Heart right ventricle (tissue), 16 donors: ENCODE measurements at regions not wholly inside any gene's neighbourhood (a gene's known extent, or its start where the extent isn't known, plus 50 kb on each side); places are given as distances from the start of the nearest gene placed in this dataset.

Experiments used
- ATAC-seq, 8 donors: fragments of 200-7000 bp; cut with Tn5 transposase; one replicate each; pipeline ENCODE4 v1.9.1; 2020; ENCODE audit warnings: mild to moderate bottlenecking in 8 of 8, moderate library complexity in 8 of 8, moderate number of reproducible peaks in 1 of 8
- DNase-seq, 2 donors: peaks; one replicate each; pipeline ENCODE4 v3.0.0-alpha.2; 2020
- H3K27ac ChIP-seq, 10 donors: fragments of 200-600 bp; sonication (generic) in 2 of 10; one replicate each; pipeline versions ENCODE4 v1.5.0 to v1.8.0; 2020 to 2022; ENCODE audit warnings: mild to moderate bottlenecking in 3 of 10
- H3K27me3 ChIP-seq, 7 donors: fragments of 200-600 bp; one replicate each; pipeline ENCODE4 v1.8.0; 2021 to 2022; ENCODE audit warnings: mild to moderate bottlenecking in 2 of 7
- H3K36me3 ChIP-seq, 9 donors: fragments of 200-600 bp; sonication (generic) in 1 of 9; one replicate each; pipeline versions ENCODE4 v1.5.0 to v1.8.0; 2020 to 2022; ENCODE audit warnings: mild to moderate bottlenecking in 2 of 9
- H3K4me1 ChIP-seq, 9 donors: fragments of 200-600 bp; sonication (generic) in 1 of 9; one replicate each; pipeline versions ENCODE4 v1.5.0 to v1.8.0; 2020 to 2022; ENCODE audit warnings: mild to moderate bottlenecking in 4 of 9
- H3K4me3 ChIP-seq, 10 donors: fragments of 200-600 bp; sonication (generic) in 2 of 10; one replicate each; pipeline versions ENCODE4 v1.5.0 to v1.8.0; 2020 to 2022; ENCODE audit warnings: mild to moderate bottlenecking in 7 of 10, moderate library complexity in 2 of 10
- H3K9me3 ChIP-seq, 11 donors: fragments of 200-600 bp in 10 of 11; sonication (generic) in 2 of 11; one replicate each; pipeline versions ENCODE4 v1.5.0 to v1.8.0; 2013 to 2022; ENCODE audit warnings: mild to moderate bottlenecking in 2 of 11, control low read depth in 1 of 11, moderate library complexity in 1 of 11
- CTCF ChIP-seq, 9 donors: fragments of 200-600 bp; sonication (generic) in 2 of 9; IDR thresholded peaks; one replicate each; pipeline versions ENCODE4 v1.5.0 to v1.8.0; 2021 to 2022; ENCODE audit warnings: antibody characterized with exemption in 9 of 9, mild to moderate bottlenecking in 5 of 9, moderate library complexity in 1 of 9
- WGBS, 2 donors: extraction: QIAGEN DNeasy Blood & Tissue Kit; methylation state at CpG; one replicate each; pipeline ENCODE4 v1.1.7; 2013; ENCODE audit warnings: inconsistent platforms in 1 of 2; 5-methylcytosine and 5-hydroxymethylcytosine counted together
- intact Hi-C, 10 donors: fragments of 100-400 bp; cut with DNase I; formaldehyde crosslinking; loops; one replicate each; pipeline versions ENCODE4 v1.11.1 to v1.14.2; 2022
- donor health status: Arrhythmogenic right ventricular cardiomyopathy.
- donor health status: ischemic (EF 13 %, LVEDD 7.1; RV severe dilation, severe dysfunction).
- donor health status: healthy with polysubstance abuse.
- donor health status: DM: no; HTN: yes; CAD: no.
- donor health status: DM: no; HTN: no; CAD: no.
- donor health status: ischemic (EF 25% LVEDD 6.9; RV normal size, moderate dysfunction).
- donor health status: ischemic (EF 25% LVEDD 5.7; RV mildly dilated, moderate dysfunction).
- donor health status: healthy.
- donor health status: DM: yes; HTN: yes; CAD: no.
- donor health status: Ischemic cardiomyopathy.
- donor health status: ischemic (EF 35%, LVEDD 5.7; RV mildly dilated, moderate dysfunction).
- donor health status: nonischemic (EF 11% LVEDD 7.7; RV severe dilation, severe dysfunction).
- donor health status: DM: yes; HTN: yes; CAD: no.
- donor health status: PGD.
- donor health status: ischemic (EF 29% LVEDD 5.4; RV normal size, mild dysfunction).
- donor health status: nonischemic (EF 23%, LVEDD 6.1; RV moderate dilation, normal function).

- intact Hi-C loops = no loop called here
- no peak for ATAC-seq
These were observed 1574.5 kb downstream of the MRPL39 start for GRCh38 chr21:24032709-24033232.

GRCh38 chr21:24027396-24027795 is 1579.9 kb downstream of the MRPL39 start:
- WGBS, 2 donors = 48 to 63% methylated on average over 4 of the region's 4 CpGs
- no peak for ATAC-seq
- no peak overlapping the region for H3K27ac ChIP-seq

More at GRCh38 chr21:24032709-24033232, 1574.5 kb downstream of the MRPL39 start:
- Histone ChIP-seq H3K27ac (no peak overlapping the region), H3K27me3 (no peaks in the 10 kb centered on the region), H3K4me1 (no peaks in the 10 kb centered on the region), H3K9me3 (peaks cover 0 to 41% (median 6%) of the 10 kb centered on the region in 11 donors), H3K4me3 (no peak overlapping the region), H3K36me3 (no peaks in the 10 kb centered on the region)
- TF ChIP-seq CTCF (IDR thresholded peaks at IDR 0.05) = no peak
- DNase-seq = no peak
- WGBS, 2 donors = 47 to 66% methylated on average over 2 of the region's 2 CpGs

GRCh38 chr21:24025101-24025500 is 1582.2 kb downstream of the MRPL39 start:
- H3K27me3 ChIP-seq = no peaks in the 10 kb centered on the region
- no peak for DNase-seq

More at GRCh38 chr21:24027396-24027795, 1579.9 kb downstream of the MRPL39 start:
- H3K9me3 ChIP-seq = no peaks in the 10 kb centered on the region
- no peak overlapping the region for H3K4me3 ChIP-seq
- no peak for DNase-seq
- H3K27me3 ChIP-seq = no peaks in the 10 kb centered on the region
- H3K36me3 ChIP-seq = no peaks in the 10 kb centered on the region
- H3K4me1 ChIP-seq = no peaks in the 10 kb centered on the region
- TF ChIP-seq CTCF (IDR thresholded peaks at IDR 0.05) = no peak
- intact Hi-C loops = no loop called here

GRCh38 chr21:24023936-24024335 is 1583.3 kb downstream of the MRPL39 start:
- intact Hi-C loops = no loop called here
- ATAC-seq (no peak), DNase-seq (no peak)
- Histone ChIP-seq H3K27ac (no peak overlapping the region), H3K4me3 (no peak overlapping the region), H3K36me3 (no peaks in the 10 kb centered on the region), H3K27me3 (no peaks in the 10 kb centered on the region), H3K4me1 (no peaks in the 10 kb centered on the region), H3K9me3 (peaks cover 0 to 11% (median 0%) of the 10 kb centered on the region in 11 donors)
- 84 to 97% methylated on average over 1 of the region's 1 CpG for WGBS, 2 donors
- TF ChIP-seq CTCF (IDR thresholded peaks at IDR 0.05) = no peak

More at GRCh38 chr21:24025101-24025500, 1582.2 kb downstream of the MRPL39 start:
- Histone ChIP-seq H3K36me3 (no peaks in the 10 kb centered on the region), H3K9me3 (peaks cover 0 to 8% (median 0%) of the 10 kb centered on the region in 11 donors), H3K4me3 (no peak overlapping the region), H3K4me1 (no peaks in the 10 kb centered on the region), H3K27ac (no peak overlapping the region)
- 16 to 27% methylated on average over 3 of the region's 3 CpGs for WGBS, 2 donors
- no peak for TF ChIP-seq CTCF (IDR thresholded peaks at IDR 0.05)
- intact Hi-C loops = no loop called here
- no peak for ATAC-seq
